GM12878 (cell line): ENCODE measurements at regions not wholly inside any gene's neighbourhood (a gene's known extent, or its start where the extent isn't known, plus 50 kb on each side); places are given as distances from the start of the nearest gene placed in this dataset.

Experiments used
- ATAC-seq: fragments of 200-7000 bp; cut with Tn5 transposase; 3 replicates; pipeline ENCODE4 v1.9.1; 2020; ENCODE audit warnings: mild to moderate bottlenecking, moderate library complexity
- BruUV-seq: library from RNA; stranded (reverse); fragments of 400-500 nt; replicated peaks from 2 replicates; lab custom pipeline; 2021; lab: Mats Ljungman, UMichigan
- CTCF ChIA-PET: fragments of 300-600 bp; sonication (Branson Sonifier 250); formaldehyde crosslinking; extraction: SDS; loops from one replicate; lab custom pipeline; 2021; ENCODE audit warnings: inconsistent platforms; lab: Yijun Ruan, JAX
- POLR2A ChIA-PET: fragments of 350-600 bp; formaldehyde crosslinking; extraction: SDS; loops from one replicate; lab custom pipeline; 2021; ENCODE audit warnings: inconsistent platforms; lab: Charles Lee
- RAD21 ChIA-PET: fragments of 300-600 bp; sonication (Branson Sonifier 250); formaldehyde crosslinking; loops from one replicate; lab custom pipeline; 2023; ENCODE audit warnings: antibody characterized with exemption; ENCODE audit not compliant: unreplicated experiment; lab: Charles Lee
- SMC1A ChIA-PET: fragments of 300-600 bp; sonication (Branson Sonifier 250); formaldehyde crosslinking; loops from one replicate; lab custom pipeline; 2023; ENCODE audit not compliant: unreplicated experiment, uncharacterized antibody; lab: Charles Lee
- DNase-seq: peaks from one replicate; pipeline ENCODE4 v3.0.0-alpha.2; 2011; ENCODE audit warnings: low read depth, low spot score
- FAIRE-seq: peaks from 3 replicates; lab custom pipeline; 2011; peaks lifted over from hg19 to GRCh38; lab: Jason Lieb, UNC
- H2AFZ ChIP-seq: 2 replicates; pipeline ENCODE4 v1.6.0; 2011; ENCODE audit warnings: low read depth, low read length, control low read depth; ENCODE audit not compliant: control insufficient read depth
- H3K27ac ChIP-seq: 2 replicates; pipeline ENCODE4 v1.5.1; 2011; ENCODE audit warnings: control low read depth; ENCODE audit not compliant: control insufficient read depth, insufficient read depth
- H3K27me3 ChIP-seq, 2 experiments: replicated peaks in 1 of 2; 2 replicates each; pipeline versions ENCODE4 v1.6.0 to v1.6.1; 2011; ENCODE audit warnings: low read length in 1 of 2; ENCODE audit not compliant: control insufficient read depth in 2 of 2, insufficient read depth in 2 of 2
- H3K36me3 ChIP-seq, 2 experiments: 2 replicates each; pipeline ENCODE4 v1.5.1; 2011; ENCODE audit warnings: low read length in 1 of 2; ENCODE audit not compliant: control insufficient read depth in 2 of 2, insufficient read depth in 2 of 2
- H3K4me1 ChIP-seq: 2 replicates; pipeline ENCODE4 v1.6.1; 2011; ENCODE audit warnings: mild to moderate bottlenecking, low read length, moderate library complexity, mixed read lengths; ENCODE audit not compliant: control insufficient read depth, insufficient read depth
- H3K4me2 ChIP-seq: 2 replicates; pipeline ENCODE4 v1.6.0; 2011; ENCODE audit warnings: control low read depth; ENCODE audit not compliant: control insufficient read depth, insufficient read depth
- H3K4me3 ChIP-seq: fragments of 200-600 bp; sonication (generic); 2 replicates; pipeline ENCODE4 v1.5.1; 2016
- H3K79me2 ChIP-seq: 2 replicates; pipeline ENCODE4 v1.6.0; 2011; ENCODE audit warnings: low read length; ENCODE audit not compliant: control insufficient read depth, insufficient read depth
- H3K9ac ChIP-seq: 2 replicates; pipeline ENCODE4 v1.8.0; 2011; ENCODE audit warnings: low read length, control low read depth, mixed read lengths; ENCODE audit not compliant: control insufficient read depth, insufficient read depth
- H3K9me3 ChIP-seq: replicated peaks from 3 replicates; pipeline ENCODE4 v1.5.1; 2011; ENCODE audit warnings: mild to moderate bottlenecking, low read length; ENCODE audit not compliant: control insufficient read depth, insufficient read depth
- H4K20me1 ChIP-seq: 2 replicates; pipeline ENCODE4 v1.6.0; 2011; ENCODE audit not compliant: control insufficient read depth, insufficient read depth
- BMI1 ChIP-seq: fragments of 450-650 bp; IDR thresholded peaks from 2 replicates; pipeline ENCODE4 v1.6.1; 2016; ENCODE audit warnings: mild to moderate bottlenecking, moderate library complexity, borderline replicate concordance
- CBFB ChIP-seq: IDR thresholded peaks from 2 replicates; pipeline ENCODE4 v1.6.1; 2016; ENCODE audit warnings: antibody characterized with exemption, low read depth
- HDAC2 ChIP-seq: fragments of 200-600 bp; sonication (generic); IDR thresholded peaks from 2 replicates; pipeline ENCODE4 v1.6.1; 2017
- IKZF2 ChIP-seq, 2 experiments: fragments of 450-650 bp; IDR thresholded peaks; 2 replicates each; pipeline ENCODE4 v1.6.1; 2017; ENCODE audit warnings: mild to moderate bottlenecking in 2 of 2, moderate library complexity in 2 of 2
- KAT2A ChIP-seq: conservative IDR thresholded peaks from 2 replicates; pipeline ENCODE4 v1.6.1; 2011; ENCODE audit warnings: low read depth, low read length; ENCODE audit not compliant: control insufficient read depth
- LARP7 ChIP-seq: fragments of 450-650 bp; IDR thresholded peaks from 2 replicates; pipeline ENCODE4 v1.6.1; 2017; ENCODE audit warnings: mild to moderate bottlenecking
- MYC ChIP-seq: IDR thresholded peaks from 2 replicates; pipeline ENCODE4 v1.6.1; 2011; ENCODE audit warnings: mild to moderate bottlenecking, low read length, moderate library complexity, inconsistent platforms; ENCODE audit not compliant: insufficient read depth, insufficient replicate concordance, insufficient read length, severe bottlenecking
- RBBP5 ChIP-seq: fragments of 200-600 bp; sonication (generic); conservative IDR thresholded peaks from 2 replicates; pipeline ENCODE4 v1.6.1; 2016
- RFX5 ChIP-seq: IDR thresholded peaks from 2 replicates; pipeline ENCODE4 v1.6.1; 2011; ENCODE audit warnings: low read depth, low read length, improper control_type of control experiment
- SUZ12 ChIP-seq: fragments of 200-600 bp; sonication (generic); IDR thresholded peaks from one replicate; pipeline ENCODE4 v1.6.1; 2018; ENCODE audit warnings: antibody characterized with exemption, mild to moderate bottlenecking; ENCODE audit not compliant: unreplicated experiment
- TCF12 ChIP-seq: IDR thresholded peaks from 2 replicates; pipeline ENCODE4 v1.6.1; 2011; ENCODE audit warnings: low read depth, mild to moderate bottlenecking, low read length
- WGBS: methylation state at CpG from one replicate; pipeline ENCODE4 v1.1.6; 2016; ENCODE audit warnings: low lambda C conversion rate; ENCODE audit not compliant: insufficient replicate concordance, insufficient coverage; ENCODE audit errors: missing lambda C conversion rate; 5-methylcytosine and 5-hydroxymethylcytosine counted together
- in situ Hi-C: fragments of 300-500 bp; cut with MboI; formaldehyde crosslinking; loops from 9 replicates; pipeline ENCODE4 v1.14.3; 2018; ENCODE audit warnings: mixed read lengths
- intact Hi-C: fragments of 100-400 bp; cut with micrococcal nuclease; formaldehyde crosslinking; loops from one replicate; pipeline ENCODE4 v1.14.2; 2022; ENCODE audit not compliant: unreplicated experiment
- TF ChIP-seq, protein P1 (sequence below): IDR thresholded peaks from 2 replicates; pipeline ENCODE4 v1.6.1; 2011; ENCODE audit warnings: mild to moderate bottlenecking, low read depth, low read length, moderate library complexity; ENCODE audit not compliant: insufficient replicate concordance
- TF ChIP-seq, protein P2 (sequence below): fragments of 450-650 bp; IDR thresholded peaks from 2 replicates; pipeline ENCODE4 v1.6.1; 2017; ENCODE audit warnings: borderline replicate concordance
- TF ChIP-seq, protein P3 (sequence below): IDR thresholded peaks from 2 replicates; pipeline ENCODE4 v1.6.1; 2011; ENCODE audit warnings: low read depth, mild to moderate bottlenecking, low read length, moderate library complexity, borderline replicate concordance; ENCODE audit errors: extremely low read depth
- TF ChIP-seq, protein P4 (sequence below): fragments of 450-650 bp; IDR thresholded peaks from 2 replicates; pipeline ENCODE4 v1.6.1; 2017; ENCODE audit warnings: mild to moderate bottlenecking

DNA sequence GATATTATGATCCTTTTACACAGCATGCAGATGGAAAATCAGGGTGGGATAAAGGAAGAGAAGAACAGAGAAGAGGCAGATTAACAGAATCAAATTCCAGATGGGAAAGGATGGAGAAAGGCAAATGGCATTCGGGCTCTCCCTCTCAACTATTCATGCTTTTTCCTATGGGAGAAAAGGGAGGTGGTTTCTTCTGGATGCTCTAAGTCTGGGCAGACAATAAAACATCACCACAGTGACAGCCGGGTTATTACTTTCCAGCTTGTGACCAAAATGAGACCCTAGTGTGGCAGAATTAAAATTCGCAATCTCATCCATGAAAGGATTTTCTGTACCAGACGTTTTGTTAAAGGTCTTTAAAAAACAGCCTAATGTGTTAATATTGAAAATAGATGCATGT lies 440.7 kb downstream of the RND3 start:
- FAIRE-seq (no peak), ATAC-seq (no peak), DNase-seq (no peak)
- Histone ChIP-seq H3K79me2 (no peaks in the 10 kb centered on the region), H3K9ac (no peak overlapping the region), H3K4me1 (no peaks in the 10 kb centered on the region), H3K9me3 (no peaks in the 10 kb centered on the region), H3K36me3 (no peaks in the 10 kb centered on the region), H3K27ac (no peak overlapping the region), H3K4me3 (no peak overlapping the region), H4K20me1 (no peaks in the 10 kb centered on the region), H3K27me3 (no peaks in the 10 kb centered on the region), H2AFZ (no peak overlapping the region), H3K4me2 (no peak overlapping the region)
- ChIA-PET RAD21 (no interaction called here), POLR2A (no interaction called here), CTCF (no interaction called here), SMC1A (interaction anchor here (1.5 kb wide), 1 partner anchor 30 kb away, joined by 3 read pairs; no protein-coding TSS in a partner anchor)
- BruUV-seq, result no TSS peak
- in situ Hi-C loops, result no loop called here
- no peak for TF ChIP-seq SUZ12
- TF ChIP-seq TCF12, result no peak
- TF ChIP-seq, protein P1, sequence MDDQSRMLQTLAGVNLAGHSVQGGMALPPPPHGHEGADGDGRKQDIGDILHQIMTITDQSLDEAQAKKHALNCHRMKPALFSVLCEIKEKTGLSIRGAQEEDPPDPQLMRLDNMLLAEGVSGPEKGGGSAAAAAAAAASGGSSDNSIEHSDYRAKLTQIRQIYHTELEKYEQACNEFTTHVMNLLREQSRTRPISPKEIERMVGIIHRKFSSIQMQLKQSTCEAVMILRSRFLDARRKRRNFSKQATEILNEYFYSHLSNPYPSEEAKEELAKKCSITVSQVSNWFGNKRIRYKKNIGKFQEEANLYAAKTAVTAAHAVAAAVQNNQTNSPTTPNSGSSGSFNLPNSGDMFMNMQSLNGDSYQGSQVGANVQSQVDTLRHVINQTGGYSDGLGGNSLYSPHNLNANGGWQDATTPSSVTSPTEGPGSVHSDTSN, result no peak
- TF ChIP-seq CBFB, result no peak
- TF ChIP-seq IKZF2 (IDR thresholded peaks at IDR 0.05), result no peak
- no peak for TF ChIP-seq LARP7
- no peak for TF ChIP-seq BMI1
- TF ChIP-seq RBBP5, result no peak
- TF ChIP-seq HDAC2, result no peak
- TF ChIP-seq MYC, result no peak
- TF ChIP-seq KAT2A, result no peak
- TF ChIP-seq RFX5, result no peak
- TF ChIP-seq, protein P2, sequence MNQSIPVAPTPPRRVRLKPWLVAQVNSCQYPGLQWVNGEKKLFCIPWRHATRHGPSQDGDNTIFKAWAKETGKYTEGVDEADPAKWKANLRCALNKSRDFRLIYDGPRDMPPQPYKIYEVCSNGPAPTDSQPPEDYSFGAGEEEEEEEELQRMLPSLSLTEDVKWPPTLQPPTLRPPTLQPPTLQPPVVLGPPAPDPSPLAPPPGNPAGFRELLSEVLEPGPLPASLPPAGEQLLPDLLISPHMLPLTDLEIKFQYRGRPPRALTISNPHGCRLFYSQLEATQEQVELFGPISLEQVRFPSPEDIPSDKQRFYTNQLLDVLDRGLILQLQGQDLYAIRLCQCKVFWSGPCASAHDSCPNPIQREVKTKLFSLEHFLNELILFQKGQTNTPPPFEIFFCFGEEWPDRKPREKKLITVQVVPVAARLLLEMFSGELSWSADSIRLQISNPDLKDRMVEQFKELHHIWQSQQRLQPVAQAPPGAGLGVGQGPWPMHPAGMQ, result no peak
- TF ChIP-seq, protein P3, sequence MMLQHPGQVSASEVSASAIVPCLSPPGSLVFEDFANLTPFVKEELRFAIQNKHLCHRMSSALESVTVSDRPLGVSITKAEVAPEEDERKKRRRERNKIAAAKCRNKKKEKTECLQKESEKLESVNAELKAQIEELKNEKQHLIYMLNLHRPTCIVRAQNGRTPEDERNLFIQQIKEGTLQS, result no peak
- TF ChIP-seq, protein P4, sequence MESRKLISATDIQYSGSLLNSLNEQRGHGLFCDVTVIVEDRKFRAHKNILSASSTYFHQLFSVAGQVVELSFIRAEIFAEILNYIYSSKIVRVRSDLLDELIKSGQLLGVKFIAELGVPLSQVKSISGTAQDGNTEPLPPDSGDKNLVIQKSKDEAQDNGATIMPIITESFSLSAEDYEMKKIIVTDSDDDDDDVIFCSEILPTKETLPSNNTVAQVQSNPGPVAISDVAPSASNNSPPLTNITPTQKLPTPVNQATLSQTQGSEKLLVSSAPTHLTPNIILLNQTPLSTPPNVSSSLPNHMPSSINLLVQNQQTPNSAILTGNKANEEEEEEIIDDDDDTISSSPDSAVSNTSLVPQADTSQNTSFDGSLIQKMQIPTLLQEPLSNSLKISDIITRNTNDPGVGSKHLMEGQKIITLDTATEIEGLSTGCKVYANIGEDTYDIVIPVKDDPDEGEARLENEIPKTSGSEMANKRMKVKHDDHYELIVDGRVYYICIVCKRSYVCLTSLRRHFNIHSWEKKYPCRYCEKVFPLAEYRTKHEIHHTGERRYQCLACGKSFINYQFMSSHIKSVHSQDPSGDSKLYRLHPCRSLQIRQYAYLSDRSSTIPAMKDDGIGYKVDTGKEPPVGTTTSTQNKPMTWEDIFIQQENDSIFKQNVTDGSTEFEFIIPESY, result no peak
- intact Hi-C loops, result no loop called here
- WGBS, result 25% methylated on average over 4 of the region's 4 CpGs
